ENCODE measurements at regions not wholly inside any gene's neighbourhood (a gene's known extent, or its start where the extent isn't known, plus 50 kb on each side); places are given as distances from the start of the nearest gene placed in this dataset.
"Not testable (repeated sequence)": the region's sequence is repeated elsewhere in the genome, so short reads cannot be mapped to it uniquely, and the experiment has no call there.

GRCh38 chr9:82916238-82916637 lies 146.7 kb downstream of the RASEF start:
- not testable (repeated sequence) for TF ChIP-seq CTCF, EZH2, EZH2phosphoT487 (IDR thresholded peaks at IDR 0.05)
